ENCODE measurements at regions not wholly inside any gene's neighbourhood (a gene's known extent, or its start where the extent isn't known, plus 50 kb on each side); places are given as distances from the start of the nearest gene placed in this dataset.

DNA sequence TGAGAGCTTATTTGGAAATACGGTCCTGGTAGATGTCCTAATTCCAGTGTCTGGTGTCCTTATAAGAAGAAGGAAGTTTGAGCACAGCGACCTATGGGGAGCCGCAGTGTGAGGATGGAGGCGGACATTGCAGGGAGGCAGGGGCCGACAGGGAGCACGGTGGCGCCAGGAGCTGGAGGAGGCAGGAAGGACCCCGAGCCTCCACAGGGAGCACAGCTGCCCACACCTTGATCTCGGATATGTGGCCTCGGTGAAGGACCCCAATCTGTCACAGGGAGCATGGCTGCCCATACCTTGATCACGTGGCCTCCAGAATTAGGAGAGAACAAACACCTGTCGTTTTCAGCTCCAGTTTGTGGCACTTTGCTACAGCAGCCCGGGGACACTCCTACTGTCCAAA lies 461.6 kb upstream of the SALL3 start:
- peaks cover 0 to 10% (median 0%) of the 10 kb centered on the region in 8 donors for H3K9me3 ChIP-seq
- no peak for TF ChIP-seq POLR2AphosphoS5 (IDR thresholded peaks at IDR 0.05)
- no peak for TF ChIP-seq CTCF (IDR thresholded peaks at IDR 0.05 in 8 of 11, conservative IDR thresholded peaks at IDR 0.05 in 3 of 11)
- no peak for TF ChIP-seq POLR2A (IDR thresholded peaks at IDR 0.05)
- H3K4me1 ChIP-seq: no peaks in the 10 kb centered on the region
- 75 to 89% (median 78%) methylated on average over 13 of the region's 13 CpGs for WGBS, 5 donors
- H3K27ac ChIP-seq: no peak overlapping the region
- intact Hi-C loops (cut with DNase I; ENCODE audit: low total_unique reads): no loop called here
- no peak overlapping the region for H3K4me3 ChIP-seq
- H3K27me3 ChIP-seq (replicated peaks in 1 of 7): no peaks in the 10 kb centered on the region
- H3K36me3 ChIP-seq: no peaks in the 10 kb centered on the region
- no peak for DNase-seq

GRCh38 chr18:78518805-78519204 lies 460.8 kb upstream of the SALL3 start:
- intact Hi-C loops (cut with DNase I; ENCODE audit: low total_unique reads): no loop called here
- H3K27me3 ChIP-seq (replicated peaks in 1 of 7): no peaks in the 10 kb centered on the region
- no peak for TF ChIP-seq POLR2A (IDR thresholded peaks at IDR 0.05)
- TF ChIP-seq POLR2AphosphoS5 (IDR thresholded peaks at IDR 0.05): no peak
- TF ChIP-seq CTCF (IDR thresholded peaks at IDR 0.05 in 8 of 11, conservative IDR thresholded peaks at IDR 0.05 in 3 of 11): no peak
- 80 to 90% (median 88%) methylated on average over 16 to 25 of the region's 25 CpGs for WGBS, 5 donors
- no peak overlapping the region for H3K27ac ChIP-seq
- H3K36me3 ChIP-seq: no peaks in the 10 kb centered on the region
- peaks cover 0 to 10% (median 0%) of the 10 kb centered on the region in 8 donors for H3K9me3 ChIP-seq
- H3K4me3 ChIP-seq: no peak overlapping the region
- no peak for DNase-seq
- no peaks in the 10 kb centered on the region for H3K4me1 ChIP-seq

DNA sequence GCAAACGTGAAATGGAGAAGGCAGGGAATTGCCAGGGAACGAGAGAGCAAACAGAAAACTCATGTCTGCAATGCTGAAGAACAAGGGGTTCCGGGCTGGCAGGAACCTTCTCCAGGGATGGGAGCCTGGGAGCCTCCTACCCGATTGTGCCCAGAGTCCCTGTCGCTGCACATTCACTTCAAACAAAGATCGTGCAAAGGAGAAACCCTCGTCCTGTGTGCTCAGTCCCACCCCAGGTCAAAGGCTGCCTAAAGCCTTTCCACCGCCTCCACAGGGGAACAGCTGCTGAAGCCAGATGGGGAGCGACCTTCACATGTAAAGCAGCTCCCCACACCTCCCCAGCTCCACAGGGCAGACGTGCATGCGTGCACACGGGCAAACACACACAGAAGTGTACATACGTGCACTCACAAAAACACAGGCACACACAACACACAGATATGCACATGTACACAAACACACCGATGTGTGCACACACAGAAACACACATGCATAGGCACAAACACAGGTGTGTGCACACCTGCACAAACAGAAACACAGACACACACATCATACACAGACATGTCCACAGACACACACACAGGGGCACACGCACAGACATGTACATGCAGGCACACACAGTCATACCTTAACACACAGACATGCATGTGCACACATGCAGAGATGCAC lies 460.1 kb upstream of the SALL3 start:
- Histone ChIP-seq H3K27me3 (replicated peaks in 1 of 7) (no peaks in the 10 kb centered on the region), H3K4me1 (no peaks in the 10 kb centered on the region), H3K9me3 (peaks cover 0 to 10% (median 0%) of the 10 kb centered on the region in 8 donors), H3K36me3 (no peaks in the 10 kb centered on the region), H3K4me3 (no peak overlapping the region), H3K27ac (no peak overlapping the region)
- no peak for DNase-seq
- WGBS, 5 donors: 77 to 88% (median 83%) methylated on average over 13 to 15 of the region's 15 CpGs
- intact Hi-C loops (cut with DNase I; ENCODE audit: low total_unique reads): no loop called here
- no peak for TF ChIP-seq POLR2AphosphoS5 (IDR thresholded peaks at IDR 0.05)
- no peak for TF ChIP-seq CTCF (IDR thresholded peaks at IDR 0.05 in 8 of 11, conservative IDR thresholded peaks at IDR 0.05 in 3 of 11)
- TF ChIP-seq POLR2A (IDR thresholded peaks at IDR 0.05): no peak

DNA sequence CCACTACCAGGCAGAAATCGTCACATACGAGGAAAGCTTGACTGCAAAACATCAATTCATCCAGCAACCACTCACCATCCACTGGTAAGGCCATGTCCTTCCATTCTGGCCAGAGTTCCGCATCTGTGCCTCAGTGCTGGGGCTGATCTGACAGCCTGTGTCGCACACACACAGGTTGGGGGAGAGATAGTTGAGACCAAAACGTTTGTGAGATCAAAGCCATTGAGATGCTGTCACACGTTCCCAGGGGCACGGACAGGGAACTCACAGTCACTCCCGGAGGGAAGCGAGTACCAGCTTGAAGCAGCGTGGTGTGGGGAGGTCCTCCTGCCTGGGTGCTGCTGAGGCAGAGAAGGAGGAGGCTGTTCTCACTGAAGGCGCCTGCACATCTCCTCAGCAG lies 458.5 kb upstream of the SALL3 start:
- DNase-seq: no peak
- Histone ChIP-seq H3K36me3 (no peaks in the 10 kb centered on the region), H3K27ac (no peak overlapping the region), H3K4me3 (no peak overlapping the region), H3K27me3 (replicated peaks in 1 of 7) (no peaks in the 10 kb centered on the region), H3K9me3 (peaks cover 0 to 10% (median 0%) of the 10 kb centered on the region in 8 donors), H3K4me1 (no peaks in the 10 kb centered on the region)
- 76 to 88% (median 84%) methylated on average over 5 to 11 of the region's 11 CpGs for WGBS, 5 donors
- intact Hi-C loops (cut with DNase I; ENCODE audit: low total_unique reads): no loop called here
- TF ChIP-seq CTCF (IDR thresholded peaks at IDR 0.05 in 8 of 11, conservative IDR thresholded peaks at IDR 0.05 in 3 of 11) (no peak), POLR2A (IDR thresholded peaks at IDR 0.05) (no peak), POLR2AphosphoS5 (IDR thresholded peaks at IDR 0.05) (no peak)

All from spleen (tissue), 11 donors.